DMS153 (cell line): ENCODE measurements at regions not wholly inside any gene's neighbourhood (a gene's known extent, or its start where the extent isn't known, plus 50 kb on each side); places are given as distances from the start of the nearest gene placed in this dataset.
"Not testable (repeated sequence)": the region's sequence is repeated elsewhere in the genome, so short reads cannot be mapped to it uniquely, and the experiment has no call there.

Experiments
- DNase-seq: peaks from one replicate; lab custom pipeline; 2025; lab: John Stamatoyannopoulos, UW

DNA sequence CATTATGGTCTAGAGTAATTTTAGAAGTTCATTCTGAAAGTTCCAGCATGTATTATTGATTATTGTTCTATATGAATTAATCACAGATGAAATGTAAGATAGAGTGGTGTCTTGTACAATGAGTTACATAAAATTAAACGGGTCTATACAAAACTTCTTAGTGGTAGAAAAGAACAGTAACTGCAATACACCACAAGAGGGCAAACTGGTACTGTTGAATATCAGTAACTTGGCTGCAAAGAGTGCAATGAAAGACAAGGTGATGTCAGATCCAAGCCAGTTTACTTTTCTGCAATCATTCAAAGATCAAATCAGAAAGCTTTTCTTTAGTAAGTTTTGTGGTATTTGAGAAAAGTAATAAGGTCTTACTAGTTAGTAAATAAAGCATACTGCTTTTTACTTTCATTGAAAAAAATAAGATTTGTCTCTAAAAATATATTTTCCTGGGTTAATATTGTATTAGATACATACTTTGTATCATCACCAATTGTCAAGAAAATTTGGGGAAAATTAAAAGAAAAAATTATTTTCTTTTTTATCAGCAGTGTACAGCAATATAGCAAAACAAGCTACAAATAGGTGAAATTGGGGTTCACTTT is 66.4 kb upstream of the BTG3 start:
- peak; percentile 62 for DNase-seq

DNA sequence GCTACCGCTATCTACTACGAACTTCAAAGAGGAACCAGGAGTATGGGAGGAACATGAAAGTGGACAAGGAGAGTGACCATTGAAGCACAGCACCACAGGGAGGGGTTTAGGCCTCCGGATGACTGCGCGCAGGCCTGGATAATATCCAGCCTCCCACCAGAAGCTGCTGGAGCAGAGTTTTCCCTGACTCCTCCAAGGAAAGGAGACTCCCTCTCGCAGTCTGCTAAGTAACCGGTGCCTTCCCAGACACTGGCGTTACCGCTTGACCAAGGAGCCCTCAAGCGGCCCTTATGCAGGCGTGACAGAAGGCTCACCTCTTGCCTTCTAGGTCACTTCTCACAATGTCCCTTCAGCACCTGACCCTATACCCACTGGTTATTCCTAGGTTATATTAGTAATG is 64.2 kb upstream of the BTG3 start:
- not testable (repeated sequence) for DNase-seq

DNA sequence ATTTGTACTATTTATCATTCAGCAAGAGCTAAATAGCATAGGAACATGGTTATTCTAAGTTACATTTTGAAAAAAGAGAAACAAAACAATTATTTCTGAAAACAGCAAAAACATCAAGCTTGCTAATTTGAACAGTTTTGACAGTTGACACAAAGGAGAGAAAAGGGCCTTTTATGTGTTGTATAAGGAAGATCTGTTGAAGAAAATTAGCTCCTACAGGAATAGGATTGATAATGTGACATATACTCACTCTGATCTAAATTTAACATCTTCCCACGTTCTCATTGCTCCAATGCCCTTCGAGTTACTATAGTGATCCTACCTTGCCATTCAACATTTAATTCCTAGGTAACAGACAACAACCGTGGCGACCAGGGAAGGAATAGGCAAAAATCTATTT is 61.4 kb upstream of the BTG3 start:
- no peak for DNase-seq

DNA sequence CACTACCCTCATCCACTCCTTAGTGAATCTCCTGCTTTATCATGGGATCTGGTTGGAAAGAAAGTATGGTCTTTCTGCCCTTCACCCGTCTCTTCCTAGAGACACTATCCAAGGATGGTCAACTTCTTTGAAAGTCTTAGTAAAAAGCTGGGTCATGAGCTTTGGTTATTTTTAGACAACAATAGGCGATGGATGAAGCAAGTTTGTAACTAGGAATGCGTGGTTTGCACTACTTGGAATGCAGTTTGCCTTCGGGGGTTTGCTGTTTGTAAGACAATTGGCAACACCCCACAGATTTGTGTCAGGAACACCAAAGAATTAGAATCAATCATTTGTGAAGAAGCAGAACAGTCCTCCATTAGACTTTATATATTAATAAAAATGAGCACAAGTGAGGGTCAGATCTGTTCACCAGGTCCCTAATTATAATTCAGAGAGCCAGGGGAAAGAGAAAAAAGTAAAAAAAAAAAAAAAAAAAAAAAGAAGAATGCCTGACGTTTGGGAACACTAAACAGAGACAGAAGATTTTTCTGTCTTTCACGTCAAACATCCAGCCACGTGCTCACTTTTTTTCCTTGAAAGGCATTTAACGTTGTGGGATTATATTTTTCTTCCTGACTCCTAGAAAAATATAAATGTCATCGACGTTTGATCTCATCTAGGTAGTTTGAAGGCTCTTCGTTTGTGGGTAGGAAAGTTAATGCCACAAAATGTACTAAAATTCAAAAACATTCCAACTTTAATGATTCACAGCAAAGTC is 60.7 kb upstream of the BTG3 start:
- no peak for DNase-seq

DNA sequence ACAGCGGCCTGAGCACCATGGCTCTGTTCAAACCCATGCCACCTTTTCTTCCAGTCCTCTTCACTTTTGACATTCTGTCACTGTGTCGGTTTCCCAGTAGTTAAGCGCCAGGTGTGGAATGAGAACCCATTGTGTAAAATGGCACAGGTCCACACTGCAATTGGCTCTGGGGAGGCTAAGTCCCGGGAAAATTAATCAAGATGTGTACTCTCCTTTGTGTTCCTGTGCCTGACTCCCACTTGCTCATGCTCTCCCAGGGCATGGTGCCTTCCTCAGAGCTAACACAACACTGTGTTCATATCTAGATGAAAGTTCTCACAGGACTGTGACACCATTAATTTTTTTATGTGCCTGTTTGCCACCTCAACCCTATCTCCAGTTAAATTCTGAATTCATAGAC is 59.0 kb upstream of the BTG3 start:
- DNase-seq: no peak

- no peak for DNase-seq
Observed at GRCh38 chr21:17668479-17669140, 55.9 kb upstream of the BTG3 start.

- DNase-seq: no peak
Observed at GRCh38 chr21:17667256-17667655, 54.6 kb upstream of the BTG3 start.
